Stimulated activated naive CD4-positive, alpha-beta T cell (primary cell): ENCODE measurements at regions not wholly inside any gene's neighbourhood (a gene's known extent, or its start where the extent isn't known, plus 50 kb on each side); places are given as distances from the start of the nearest gene placed in this dataset.
A peak's percentile ranks its signal among the peaks of the same experiment; 100 is the strongest.

Experiments used
- DNase-seq, 6 experiments: peaks; one replicate each; lab custom pipeline; 2025; lab: John Stamatoyannopoulos, UW

DNA sequence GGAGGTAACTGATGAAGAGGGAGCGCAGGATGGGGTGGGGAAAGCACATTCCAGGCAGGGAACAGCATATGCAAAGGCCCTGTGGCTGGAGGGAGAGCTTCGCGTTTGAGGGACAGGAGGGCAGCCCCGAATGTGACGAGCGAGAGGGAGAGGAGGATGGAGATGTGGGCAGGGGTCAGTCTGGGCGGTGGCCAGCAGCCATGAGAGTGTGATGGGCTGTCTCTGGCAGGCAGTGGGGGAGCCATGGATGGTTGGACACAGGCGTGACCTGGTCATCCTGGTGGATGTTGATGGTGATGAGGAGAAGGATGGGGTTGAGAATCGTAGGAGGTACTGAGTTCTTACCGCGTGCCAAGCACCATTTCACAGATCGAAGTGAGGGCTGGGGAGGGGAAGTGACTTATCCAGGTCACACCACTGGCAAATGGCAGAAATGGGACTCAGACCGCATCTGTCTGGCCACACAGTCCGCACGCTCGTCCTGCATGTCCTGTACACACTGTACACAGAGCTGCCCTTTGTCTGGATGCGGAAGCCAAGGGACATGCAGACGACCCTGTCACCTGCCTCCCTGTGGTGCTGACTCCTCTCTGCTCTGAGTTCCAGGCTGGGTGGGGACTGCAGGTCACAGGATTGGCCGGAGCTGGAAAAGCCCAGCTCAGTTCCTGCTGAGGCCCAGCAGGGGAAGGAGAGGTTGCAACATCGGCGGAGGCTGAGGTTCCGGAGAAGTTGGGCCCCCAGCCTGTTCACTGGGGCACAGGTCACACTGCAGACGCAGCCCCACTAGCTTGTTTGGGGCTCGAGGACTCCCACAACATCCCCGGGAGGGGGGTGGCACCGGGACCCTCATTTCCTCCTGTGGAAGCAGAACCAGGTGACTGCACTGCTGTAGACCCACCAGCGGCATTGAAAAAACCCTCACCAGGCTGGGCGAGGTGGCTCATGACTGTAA lies 165.6 kb upstream of the IER5L start:
- DNase-seq, result no peak

GRCh38 chr9:129342591-129343423 lies 164.7 kb upstream of the IER5L start:
- DNase-seq, result no peak

- DNase-seq, result no peak
These were observed 163.9 kb upstream of the IER5L start for GRCh38 chr9:129341987-129342348.

- DNase-seq, result no peak
These were observed 163.3 kb upstream of the IER5L start for GRCh38 chr9:129341171-129341986.

DNA sequence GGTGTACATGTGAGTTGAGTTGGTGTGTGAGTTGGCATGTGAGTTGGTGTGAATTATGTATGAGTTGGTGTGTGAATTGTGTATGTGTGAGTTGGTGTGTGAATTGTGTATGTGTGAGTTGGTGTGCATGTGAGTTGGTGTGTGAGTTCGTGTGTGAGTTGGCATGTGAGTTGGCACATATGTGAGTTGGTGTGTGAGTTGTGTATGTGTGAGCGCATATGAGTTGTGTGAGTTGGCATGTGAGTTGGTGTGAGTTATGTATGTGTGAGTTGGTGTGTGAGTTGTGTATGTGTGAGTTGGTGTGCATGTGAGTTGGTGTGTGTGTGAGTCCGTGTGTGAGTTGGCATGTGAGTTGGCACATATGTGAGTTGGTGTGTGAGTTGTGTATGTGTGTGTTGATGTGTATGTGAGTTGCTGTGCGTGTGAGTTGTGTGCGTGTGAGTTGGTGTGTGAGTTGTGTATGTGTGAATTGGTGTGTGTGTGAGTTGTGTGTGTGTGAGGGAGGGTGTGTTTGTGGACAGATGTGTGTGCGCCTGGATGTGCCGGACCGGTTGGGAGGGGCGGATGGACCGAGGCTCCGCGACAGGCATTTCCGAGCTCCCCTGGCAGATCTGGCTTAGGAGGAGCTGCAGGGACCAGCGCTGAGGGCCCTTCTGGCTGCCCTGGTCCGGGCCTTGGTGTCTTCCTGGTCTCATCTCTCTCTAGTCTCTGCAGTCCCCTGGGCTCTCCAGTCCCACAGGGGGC lies 162.5 kb upstream of the IER5L start:
- no peak for DNase-seq

GRCh38 chr9:129339539-129340157 lies 161.6 kb upstream of the IER5L start:
- no peak for DNase-seq

GRCh38 chr9:129338724-129339430 lies 160.8 kb upstream of the IER5L start:
- no peak for DNase-seq

DNA sequence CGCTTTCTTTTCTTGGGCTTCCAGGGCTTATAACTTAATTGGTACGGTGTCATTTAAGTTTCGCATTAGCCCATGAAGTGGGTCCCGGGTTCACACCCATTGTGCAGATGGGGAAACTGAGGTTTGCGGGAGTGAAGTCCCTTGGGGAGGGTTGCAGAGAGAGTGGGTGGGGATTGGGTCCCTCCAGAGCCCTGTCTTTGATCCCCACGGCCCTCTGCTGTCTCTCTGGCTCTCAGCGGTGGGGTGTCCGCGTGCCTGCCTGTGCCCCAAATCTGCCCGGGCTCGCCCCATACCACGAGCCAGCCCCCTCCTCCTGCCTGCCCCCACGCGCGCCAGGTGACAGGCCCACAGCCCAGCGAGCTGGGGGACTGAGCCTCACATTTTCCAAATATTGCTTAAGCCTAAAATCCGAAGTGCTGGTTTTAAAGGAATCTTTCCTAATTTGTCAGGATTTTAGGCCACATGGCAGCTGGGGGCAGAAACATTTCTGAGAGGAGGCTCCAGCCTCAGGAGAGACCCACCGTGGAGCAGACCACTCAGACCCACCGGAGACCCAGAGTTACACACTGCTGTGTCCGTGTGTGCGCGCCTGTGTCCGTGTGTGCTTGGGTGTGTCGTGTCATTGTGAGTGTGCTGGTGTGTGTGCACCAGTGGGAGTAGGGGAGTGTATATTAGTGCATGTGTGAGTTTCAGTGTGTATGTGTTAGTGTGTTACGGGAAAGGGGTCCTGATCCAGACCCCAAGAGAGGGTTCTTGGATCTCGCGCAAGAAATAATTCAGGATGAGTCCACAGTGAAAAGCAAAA lies 159.5 kb upstream of the IER5L start:
- DNase-seq, result no peak

- peak in 5 of 6 experiments; percentile 22 to 40 (median 33) for DNase-seq
These were observed 158.7 kb upstream of the IER5L start for GRCh38 chr9:129336601-129337331.

- DNase-seq, result no peak
These were observed 158.1 kb upstream of the IER5L start for GRCh38 chr9:129336130-129336528.

- no peak for DNase-seq
These were observed 157.5 kb upstream of the IER5L start for GRCh38 chr9:129335464-129336129.

DNA sequence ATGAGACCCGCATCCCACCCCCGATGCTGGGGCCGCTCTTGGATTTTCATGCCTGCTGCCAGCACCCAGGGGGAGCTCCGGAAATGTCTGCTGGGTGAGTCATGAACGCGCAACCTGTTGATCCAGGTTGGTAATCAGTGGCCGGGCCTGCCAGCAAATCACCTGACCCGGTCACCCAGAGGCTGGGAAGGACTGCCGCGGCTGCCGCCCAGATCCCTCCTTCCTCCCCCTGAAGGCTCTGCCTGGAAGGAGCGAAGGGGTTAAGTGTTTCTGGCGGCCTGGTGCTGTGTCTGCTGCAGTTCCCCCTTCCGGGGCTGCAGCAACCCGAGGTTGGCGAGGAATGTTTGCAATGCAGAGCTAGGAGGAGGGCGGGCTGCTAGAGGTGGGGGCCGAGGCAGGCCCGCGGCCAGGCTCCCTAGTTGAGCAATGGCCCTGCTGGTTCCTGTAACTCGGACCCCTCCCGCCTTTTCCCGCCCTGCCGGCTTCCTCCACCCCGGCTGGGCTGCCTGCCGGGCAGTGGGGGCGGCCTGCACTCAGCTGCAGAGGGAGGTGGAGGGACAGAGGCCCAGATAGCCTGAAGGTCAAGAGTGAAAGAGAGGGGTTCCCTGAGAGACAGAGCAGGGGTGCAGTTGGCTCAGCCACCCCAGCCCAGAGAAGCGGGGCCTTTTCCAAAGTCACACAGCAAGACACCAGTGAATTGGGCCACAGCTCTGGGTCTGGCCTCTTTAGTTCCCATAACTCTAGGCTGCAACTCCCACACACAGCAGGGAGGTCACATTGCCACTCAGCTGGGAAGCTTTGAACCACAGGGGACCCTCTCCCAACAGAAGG lies 156.3 kb upstream of the IER5L start:
- DNase-seq, result peak in 5 of 6 experiments; percentile 9 to 49 (median 18)

DNA sequence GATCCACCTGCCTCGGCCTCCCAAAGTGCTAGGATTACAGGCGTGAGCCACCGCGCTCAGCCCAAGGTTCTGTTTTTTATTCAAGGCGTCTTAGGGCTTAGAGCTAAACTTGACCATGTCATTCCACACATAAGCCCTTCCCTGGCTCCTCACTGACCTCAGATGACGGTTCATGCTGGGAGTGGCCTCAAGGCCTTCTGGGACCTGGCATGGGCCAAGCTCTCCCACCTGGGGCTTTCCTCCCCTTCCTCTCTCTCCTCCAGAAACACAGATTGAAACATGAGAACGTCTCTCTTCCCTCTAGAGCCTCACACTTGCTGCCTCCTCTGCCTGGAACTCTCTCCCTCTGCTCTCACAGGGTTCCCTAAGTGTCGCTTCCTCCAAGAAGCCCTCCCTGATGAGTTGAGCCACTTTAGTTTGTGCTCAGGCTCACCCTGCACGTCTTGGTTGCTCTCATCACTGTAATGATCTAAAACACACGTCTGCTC lies 155.6 kb upstream of the IER5L start:
- DNase-seq, result no peak

- no peak for DNase-seq
These were observed 154.5 kb upstream of the IER5L start for GRCh38 chr9:129332581-129332980.

DNA sequence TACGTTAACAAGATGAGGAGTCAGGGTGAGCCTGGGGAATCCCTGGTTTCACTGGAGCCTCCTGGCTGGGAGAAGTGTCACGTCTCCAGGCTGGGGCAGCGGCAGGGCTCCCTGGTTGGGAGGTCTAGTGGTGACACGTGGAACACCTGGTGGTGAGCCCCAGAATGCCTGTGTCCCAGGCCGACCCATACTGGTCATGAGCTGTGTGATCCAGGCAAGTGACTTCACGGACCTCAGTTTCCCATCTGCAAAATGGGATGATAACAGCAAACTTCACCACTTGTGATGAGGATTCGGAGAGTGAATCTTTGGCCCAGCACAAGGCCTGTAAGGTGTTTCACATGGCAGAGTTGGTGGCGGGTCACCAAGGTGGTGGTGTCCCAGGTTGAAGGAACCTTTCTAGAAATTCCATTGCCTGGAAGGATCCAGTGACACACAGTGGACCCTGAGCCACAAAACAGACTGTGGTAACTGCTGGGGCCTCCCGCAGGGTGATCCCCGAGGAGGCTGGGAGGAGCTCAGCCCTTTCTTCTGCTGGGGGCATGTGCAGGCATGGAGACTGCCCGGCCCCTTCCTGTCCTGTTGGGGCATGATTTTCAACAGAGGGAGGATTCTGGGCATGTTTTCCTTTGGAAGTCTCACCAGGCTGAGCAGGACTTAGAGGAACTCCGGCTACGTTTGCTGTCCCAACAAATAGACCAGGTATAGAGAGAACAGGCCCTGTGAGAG lies 153.9 kb upstream of the IER5L start:
- DNase-seq, result no peak

- DNase-seq, result no peak
These were observed 153.4 kb upstream of the IER5L start for GRCh38 chr9:129331493-129331765.
